GM13976 (cell line): ENCODE measurements at regions not wholly inside any gene's neighbourhood (a gene's known extent, or its start where the extent isn't known, plus 50 kb on each side); places are given as distances from the start of the nearest gene placed in this dataset.
A peak's percentile ranks its signal among the peaks of the same experiment; 100 is the strongest.

Experiments used
- DNase-seq: peaks from one replicate; pipeline ENCODE4 v3.0.0; 2012; ENCODE audit warnings: low spot score
- in situ Hi-C: fragments of 300-500 bp; cut with MboI; formaldehyde crosslinking; loops from one replicate; pipeline ENCODE4 v1.12.0; 2022; ENCODE audit warnings: low sequenced_read_pairs, mixed read lengths, inconsistent platforms; ENCODE audit not compliant: unreplicated experiment
- TF ChIP-seq, protein P1 (sequence below): IDR thresholded peaks from 2 replicates; pipeline ENCODE4 v1.5.1; 2012; ENCODE audit warnings: borderline replicate concordance, mild to moderate bottlenecking; ENCODE audit not compliant: insufficient read depth; ENCODE audit errors: extremely low read depth, missing control alignments, control extremely low read depth

DNA sequence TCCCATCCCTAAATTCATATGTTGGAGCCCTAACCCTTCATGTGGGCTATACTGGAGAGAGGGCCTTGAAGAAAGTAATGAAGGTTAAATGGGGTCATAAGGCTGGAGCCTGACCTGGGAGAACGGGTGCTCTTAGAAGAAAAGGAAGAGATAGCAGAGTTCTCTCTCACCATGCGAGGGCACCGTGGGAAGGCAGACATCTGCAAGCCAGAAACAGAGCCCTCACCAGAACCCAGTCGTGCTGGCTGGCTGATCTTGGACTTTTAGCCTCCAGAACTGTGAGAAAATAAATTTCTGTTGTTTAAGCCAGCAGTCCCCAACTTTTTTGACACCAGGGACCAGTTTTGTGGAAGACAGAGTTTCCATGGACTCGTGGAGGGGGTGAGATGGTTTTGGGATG is 149.3 kb downstream of the ATP23 start:
- in situ Hi-C loops, result no loop called here
- no peak for DNase-seq
- TF ChIP-seq, protein P1, sequence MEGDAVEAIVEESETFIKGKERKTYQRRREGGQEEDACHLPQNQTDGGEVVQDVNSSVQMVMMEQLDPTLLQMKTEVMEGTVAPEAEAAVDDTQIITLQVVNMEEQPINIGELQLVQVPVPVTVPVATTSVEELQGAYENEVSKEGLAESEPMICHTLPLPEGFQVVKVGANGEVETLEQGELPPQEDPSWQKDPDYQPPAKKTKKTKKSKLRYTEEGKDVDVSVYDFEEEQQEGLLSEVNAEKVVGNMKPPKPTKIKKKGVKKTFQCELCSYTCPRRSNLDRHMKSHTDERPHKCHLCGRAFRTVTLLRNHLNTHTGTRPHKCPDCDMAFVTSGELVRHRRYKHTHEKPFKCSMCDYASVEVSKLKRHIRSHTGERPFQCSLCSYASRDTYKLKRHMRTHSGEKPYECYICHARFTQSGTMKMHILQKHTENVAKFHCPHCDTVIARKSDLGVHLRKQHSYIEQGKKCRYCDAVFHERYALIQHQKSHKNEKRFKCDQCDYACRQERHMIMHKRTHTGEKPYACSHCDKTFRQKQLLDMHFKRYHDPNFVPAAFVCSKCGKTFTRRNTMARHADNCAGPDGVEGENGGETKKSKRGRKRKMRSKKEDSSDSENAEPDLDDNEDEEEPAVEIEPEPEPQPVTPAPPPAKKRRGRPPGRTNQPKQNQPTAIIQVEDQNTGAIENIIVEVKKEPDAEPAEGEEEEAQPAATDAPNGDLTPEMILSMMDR, result no peak

DNA sequence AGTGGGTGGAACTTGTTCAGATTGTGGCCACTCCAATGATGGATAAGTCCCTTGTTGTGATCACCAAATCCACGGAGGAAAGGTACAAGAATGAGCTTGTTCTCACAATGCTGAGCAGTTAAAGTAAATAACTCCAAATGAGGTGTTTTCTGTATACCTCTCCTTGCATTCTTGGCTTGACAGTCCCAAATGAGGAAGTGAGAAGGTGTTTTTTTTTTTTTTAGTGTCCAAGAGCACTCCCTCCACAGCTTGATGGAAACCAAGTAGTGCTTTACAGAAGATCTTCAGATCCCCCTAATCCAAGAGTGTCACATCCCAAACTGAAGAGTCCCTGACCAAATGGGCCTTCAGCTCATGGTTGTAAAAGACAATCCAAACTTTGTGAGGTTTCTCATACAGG is 153.6 kb downstream of the ATP23 start:
- TF ChIP-seq, protein P1, result no peak
- peak; percentile 44 for DNase-seq
- in situ Hi-C loops, result no loop called here

DNA sequence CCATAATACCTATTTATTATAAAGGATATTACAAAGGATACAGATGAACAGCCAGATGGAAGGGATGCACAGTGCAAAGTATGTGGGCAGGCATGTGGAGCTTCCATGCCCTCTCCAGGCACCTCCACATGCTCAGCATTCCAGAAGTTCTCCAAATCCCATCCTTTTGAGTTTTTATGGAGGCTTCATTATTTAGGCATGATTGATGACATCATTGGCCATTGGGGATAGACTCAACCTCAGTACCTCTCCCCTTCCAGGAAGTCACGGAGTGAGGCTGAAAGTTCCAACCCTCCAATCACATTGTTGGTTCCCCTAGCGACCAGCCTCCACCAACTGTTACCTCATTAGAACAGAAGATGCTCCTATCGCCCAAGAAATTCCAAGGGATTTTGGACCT is 156.4 kb downstream of the ATP23 start:
- no peak for DNase-seq
- TF ChIP-seq, protein P1, result no peak
- in situ Hi-C loops, result no loop called here

DNA sequence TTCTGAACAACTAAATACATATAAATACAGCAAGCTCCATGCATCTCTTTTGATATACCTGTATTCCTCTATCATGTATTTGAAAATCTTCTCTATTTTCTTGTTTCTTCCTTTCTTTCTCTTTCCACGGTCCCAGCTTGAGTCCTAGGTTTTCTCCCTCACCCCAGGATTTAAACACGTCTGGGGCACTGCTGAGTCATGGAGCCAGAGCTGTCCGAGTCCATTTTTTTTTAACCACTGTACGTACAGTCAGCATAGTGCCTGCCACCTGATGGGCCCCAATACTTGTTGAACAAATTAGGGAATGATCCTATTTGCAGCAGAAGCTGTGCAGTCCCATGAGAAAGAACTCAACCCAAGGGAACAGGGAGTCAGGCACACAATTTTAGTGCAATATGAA is 158.1 kb downstream of the ATP23 start:
- in situ Hi-C loops, result no loop called here
- TF ChIP-seq, protein P1, result no peak
- no peak for DNase-seq

DNA sequence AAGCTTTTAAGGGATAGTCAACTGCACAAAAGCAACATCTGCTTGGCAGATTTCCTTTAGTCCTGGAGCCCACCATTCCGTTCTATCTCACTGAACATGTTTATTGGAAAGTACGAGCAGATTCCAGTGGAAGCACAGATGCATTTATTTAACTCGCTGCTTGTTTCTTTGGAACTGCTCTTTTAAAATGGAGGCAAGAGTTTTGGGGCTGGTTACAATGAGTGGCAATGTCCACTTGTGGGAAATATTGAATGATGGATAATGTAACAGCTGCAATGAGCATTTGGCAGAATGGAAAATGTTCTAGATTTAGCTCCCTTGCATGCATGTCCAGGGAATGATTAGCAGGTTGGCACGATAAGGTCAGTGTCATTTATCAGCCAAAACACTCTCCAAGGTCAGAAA is 163.0 kb downstream of the ATP23 start:
- no peak for DNase-seq
- in situ Hi-C loops, result no loop called here
- TF ChIP-seq, protein P1, result no peak

DNA sequence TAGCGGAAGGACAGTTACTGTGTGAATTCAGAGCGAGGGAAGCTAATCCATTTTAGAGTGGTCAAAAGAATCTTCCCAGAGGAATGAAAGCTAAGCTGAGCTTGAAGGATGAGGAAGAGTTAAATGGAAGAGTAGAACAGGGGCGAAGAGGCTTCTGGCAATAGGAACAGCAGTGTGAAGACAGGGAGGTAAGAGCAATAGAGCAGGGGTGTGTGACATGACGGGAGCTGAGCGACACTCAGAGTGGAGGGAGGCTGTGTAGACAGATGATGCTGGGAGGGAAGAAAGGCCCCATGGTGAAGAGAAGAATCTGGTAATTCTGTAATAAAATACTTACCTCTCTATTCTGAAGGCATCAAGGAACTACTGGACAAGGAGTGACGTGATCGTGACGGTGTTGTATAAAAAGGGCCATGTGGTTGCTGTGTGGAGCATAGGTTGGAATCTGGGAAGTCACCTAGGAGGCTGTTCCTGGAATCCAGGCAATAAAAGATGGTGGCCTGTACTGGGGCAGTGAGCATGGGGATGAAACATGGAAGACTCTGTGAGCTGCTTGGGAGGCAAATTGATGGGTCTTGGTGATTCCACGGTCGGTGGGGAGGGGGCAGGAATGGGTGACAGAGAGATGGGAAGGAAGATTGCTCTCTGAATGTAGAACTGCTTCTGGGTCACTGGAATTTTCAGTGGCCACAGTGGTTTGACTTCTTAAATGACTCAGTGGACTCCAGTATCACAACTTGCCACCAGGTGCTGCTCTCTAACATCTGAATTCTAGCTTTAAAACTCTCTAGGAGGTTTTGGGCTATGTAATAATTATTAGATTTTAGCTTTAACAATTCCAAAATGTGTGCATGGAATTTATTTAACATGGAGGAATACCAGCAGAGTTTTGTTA is 164.1 kb downstream of the ATP23 start:
- in situ Hi-C loops, result no loop called here
- DNase-seq, result no peak
- TF ChIP-seq, protein P1, result no peak
